Ovary (tissue), 7 donors: ENCODE measurements at regions not wholly inside any gene's neighbourhood (a gene's known extent, or its start where the extent isn't known, plus 50 kb on each side); places are given as distances from the start of the nearest gene placed in this dataset.

Source experiments
- DNase-seq, 5 donors: peaks; one replicate each; pipeline ENCODE4 v3.0.0-alpha.2; 2019 to 2020
- H3K27ac ChIP-seq, 2 donors: fragments of 200-600 bp; one replicate each; pipeline versions ENCODE4 v1.5.1 to v1.8.0; 2019 to 2022
- H3K27me3 ChIP-seq: fragments of 200-600 bp; one replicate; pipeline ENCODE4 v1.8.0; 2022
- H3K36me3 ChIP-seq: fragments of 200-600 bp; sonication (generic); one replicate; pipeline ENCODE4 v1.5.1; 2019
- H3K4me1 ChIP-seq: one replicate; pipeline ENCODE4 v1.8.1; 2013; ENCODE audit warnings: mild to moderate bottlenecking, moderate library complexity; ENCODE audit not compliant: insufficient read depth
- H3K4me3 ChIP-seq: fragments of 200-600 bp; sonication (generic); one replicate; pipeline ENCODE4 v1.5.1; 2017
- H3K9me3 ChIP-seq, 2 donors: fragments of 200-600 bp in 1 of 2; sonication (generic) in 1 of 2; one replicate each; pipeline versions ENCODE4 v1.5.1 to v1.8.1; 2013 to 2019; ENCODE audit warnings: mild to moderate bottlenecking in 1 of 2, moderate library complexity in 1 of 2
- EP300 ChIP-seq: sonication (generic); formaldehyde crosslinking; IDR thresholded peaks from one replicate; pipeline ENCODE4 v1.6.1; 2017; ENCODE audit warnings: antibody characterized with exemption
- POLR2A ChIP-seq: fragments of 450-650 bp; IDR thresholded peaks from one replicate; pipeline ENCODE4 v1.6.1; 2017; ENCODE audit warnings: antibody characterized with exemption, mild to moderate bottlenecking, moderate library complexity
- WGBS, 3 donors: extraction: QIAGEN DNeasy Blood & Tissue Kit in 1 of 3; methylation state at CpG; one replicate each; pipeline versions ENCODE4 v1.1.5 to v1.1.7; 2013 to 2017; 5-methylcytosine and 5-hydroxymethylcytosine counted together
- intact Hi-C, 4 donors: fragments of 100-400 bp; cut with DNase I; formaldehyde crosslinking; loops; one replicate each; pipeline versions ENCODE4 v1.11.0 to v1.15.1; 2022 to 2023
- TF ChIP-seq, protein P1 (sequence below), 3 donors: fragments of 450-650 bp in 2 of 3; fragments of 200-600 bp in 1 of 3; IDR thresholded peaks; one replicate each; pipeline versions ENCODE4 v1.5.1 to v1.8.0; 2016 to 2022; ENCODE audit warnings: antibody characterized with exemption in 3 of 3, mild to moderate bottlenecking in 1 of 3
- donor health status: DM: no; HTN: no; CAD: no; lungs with moderate emphysema.
- donor health status: DM: no; HTN: no; CAD: no.
- donor health status: Bipolar disorder and iron deficiency.
- donor health status: DM: no; HTN: no; CAD: no.
- donor health status: DM: yes; HTN: yes; CAD: no.

DNA sequence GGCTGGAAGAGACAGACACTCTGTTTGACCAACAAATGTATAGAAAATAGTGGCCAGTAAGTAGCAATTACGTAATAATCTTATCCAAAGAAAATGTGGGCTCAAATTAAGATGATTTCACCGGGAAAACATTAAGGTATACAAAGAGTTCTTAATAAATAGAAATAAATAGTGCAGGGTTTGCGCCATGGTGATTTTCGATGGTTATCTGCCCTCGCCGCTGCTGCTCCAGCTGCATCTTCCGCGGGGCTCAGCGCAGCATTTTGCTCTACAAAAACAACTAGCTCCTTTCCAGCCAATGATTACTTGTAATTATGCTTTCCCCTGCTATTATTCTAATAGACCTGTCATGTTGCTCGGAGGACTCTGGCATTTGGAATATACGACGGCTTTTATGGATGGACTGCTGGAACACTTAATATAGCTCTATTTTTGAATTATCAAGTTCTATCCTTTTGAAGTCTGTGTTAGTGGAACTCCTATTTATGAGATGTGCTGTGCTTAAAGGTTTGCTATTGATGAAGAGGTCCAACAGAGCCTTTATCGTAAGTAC, 103.8 kb downstream of the BUB3 start:
- no peaks in the 10 kb centered on the region for H3K9me3 ChIP-seq
- WGBS, 3 donors = 93% methylated on average over 13 of the region's 13 CpGs
- H3K27ac ChIP-seq = no peak overlapping the region
- intact Hi-C loops = no loop called here
- H3K36me3 ChIP-seq = no peaks in the 10 kb centered on the region
- TF ChIP-seq EP300 (no peak), POLR2A (no peak)
- TF ChIP-seq, protein P1, sequence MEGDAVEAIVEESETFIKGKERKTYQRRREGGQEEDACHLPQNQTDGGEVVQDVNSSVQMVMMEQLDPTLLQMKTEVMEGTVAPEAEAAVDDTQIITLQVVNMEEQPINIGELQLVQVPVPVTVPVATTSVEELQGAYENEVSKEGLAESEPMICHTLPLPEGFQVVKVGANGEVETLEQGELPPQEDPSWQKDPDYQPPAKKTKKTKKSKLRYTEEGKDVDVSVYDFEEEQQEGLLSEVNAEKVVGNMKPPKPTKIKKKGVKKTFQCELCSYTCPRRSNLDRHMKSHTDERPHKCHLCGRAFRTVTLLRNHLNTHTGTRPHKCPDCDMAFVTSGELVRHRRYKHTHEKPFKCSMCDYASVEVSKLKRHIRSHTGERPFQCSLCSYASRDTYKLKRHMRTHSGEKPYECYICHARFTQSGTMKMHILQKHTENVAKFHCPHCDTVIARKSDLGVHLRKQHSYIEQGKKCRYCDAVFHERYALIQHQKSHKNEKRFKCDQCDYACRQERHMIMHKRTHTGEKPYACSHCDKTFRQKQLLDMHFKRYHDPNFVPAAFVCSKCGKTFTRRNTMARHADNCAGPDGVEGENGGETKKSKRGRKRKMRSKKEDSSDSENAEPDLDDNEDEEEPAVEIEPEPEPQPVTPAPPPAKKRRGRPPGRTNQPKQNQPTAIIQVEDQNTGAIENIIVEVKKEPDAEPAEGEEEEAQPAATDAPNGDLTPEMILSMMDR (IDR thresholded peaks at IDR 0.05) = no peak
- no peak for DNase-seq
- H3K4me3 ChIP-seq = no peak overlapping the region
- no peaks in the 10 kb centered on the region for H3K4me1 ChIP-seq
- H3K27me3 ChIP-seq = no peaks in the 10 kb centered on the region

DNA sequence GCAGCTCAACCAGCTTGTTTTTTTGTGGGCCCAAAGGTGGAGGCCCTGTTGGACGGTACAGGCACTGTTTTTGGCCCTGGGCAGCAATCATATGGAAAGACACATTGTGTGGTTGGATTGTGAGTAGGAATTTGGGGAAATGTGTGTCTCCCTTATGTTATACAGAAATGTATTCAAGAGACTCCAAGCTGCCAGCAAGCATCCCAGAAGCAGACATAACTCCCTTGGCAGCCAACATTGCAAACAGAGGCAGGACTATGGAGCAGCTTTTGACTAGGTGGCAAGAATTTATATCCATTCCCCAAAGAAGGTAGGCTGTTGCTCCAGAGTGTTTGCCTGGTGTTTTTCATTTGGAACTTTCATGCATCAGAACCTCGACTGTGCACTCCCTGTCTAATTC, 104.9 kb downstream of the BUB3 start:
- Histone ChIP-seq H3K4me1 (no peaks in the 10 kb centered on the region), H3K27me3 (no peaks in the 10 kb centered on the region), H3K4me3 (no peak overlapping the region), H3K9me3 (no peaks in the 10 kb centered on the region), H3K36me3 (no peaks in the 10 kb centered on the region), H3K27ac (no peak overlapping the region)
- DNase-seq = no peak
- WGBS, 3 donors = 63 to 86% (median 74%) methylated on average over 2 of the region's 2 CpGs
- TF ChIP-seq POLR2A (no peak), EP300 (no peak)
- TF ChIP-seq, protein P1 (IDR thresholded peaks at IDR 0.05) = no peak
- intact Hi-C loops = no loop called here

DNA sequence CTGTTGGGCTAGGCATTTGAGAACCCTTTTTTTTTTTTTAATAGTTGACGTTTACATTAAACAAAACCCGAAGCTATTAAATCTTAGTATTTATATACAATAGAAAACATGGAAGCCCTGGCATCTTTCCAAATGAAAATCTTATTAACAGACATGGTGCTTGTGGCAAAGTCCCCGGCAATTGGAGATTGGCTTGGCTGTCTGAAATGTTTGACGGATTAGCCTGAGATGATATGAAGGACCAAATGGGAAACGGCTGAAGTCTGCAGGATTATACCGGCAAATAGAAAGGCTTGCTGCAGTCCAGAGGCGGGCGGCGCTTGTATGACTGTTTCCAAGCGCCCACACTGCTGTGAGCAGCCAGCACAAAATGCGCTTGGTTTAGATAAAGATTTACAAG, 105.6 kb downstream of the BUB3 start:
- no peaks in the 10 kb centered on the region for H3K27me3 ChIP-seq
- WGBS, 3 donors = 88 to 95% (median 89%) methylated on average over 11 of the region's 11 CpGs
- TF ChIP-seq EP300 (no peak), POLR2A (no peak)
- TF ChIP-seq, protein P1 (IDR thresholded peaks at IDR 0.05) = no peak
- H3K4me3 ChIP-seq = no peak overlapping the region
- no peaks in the 10 kb centered on the region for H3K9me3 ChIP-seq
- H3K4me1 ChIP-seq = no peaks in the 10 kb centered on the region
- H3K27ac ChIP-seq = no peak overlapping the region
- H3K36me3 ChIP-seq = no peaks in the 10 kb centered on the region
- DNase-seq = no peak
- intact Hi-C loops = no loop called here

DNA sequence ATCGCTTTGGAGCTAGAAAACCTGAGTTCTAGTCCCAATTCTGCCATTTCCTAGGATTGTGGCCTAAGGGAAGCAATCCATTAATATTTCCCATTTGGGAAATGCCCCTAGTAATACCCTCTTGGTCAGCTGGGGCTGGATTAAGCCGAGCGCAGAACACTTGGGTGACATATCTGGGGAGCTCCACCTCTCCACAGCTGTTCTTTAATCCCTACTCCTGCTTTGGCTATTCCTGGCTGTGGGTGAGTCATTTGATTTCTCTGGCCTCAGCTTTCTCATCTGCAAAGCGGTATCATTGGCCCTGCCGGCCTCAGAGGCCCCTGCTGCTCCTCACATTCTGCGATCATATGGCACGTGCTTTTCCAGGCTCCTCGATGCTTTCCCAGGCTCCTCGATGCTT, 108.3 kb downstream of the BUB3 start:
- no peak overlapping the region for H3K4me3 ChIP-seq
- 87 to 89% (median 88%) methylated on average over 9 of the region's 9 CpGs for WGBS, 3 donors
- H3K9me3 ChIP-seq = no peaks in the 10 kb centered on the region
- TF ChIP-seq POLR2A (no peak), EP300 (no peak)
- TF ChIP-seq, protein P1 (IDR thresholded peaks at IDR 0.05) = no peak
- no peak overlapping the region for H3K27ac ChIP-seq
- no peak for DNase-seq
- no peaks in the 10 kb centered on the region for H3K36me3 ChIP-seq
- no peaks in the 10 kb centered on the region for H3K4me1 ChIP-seq
- H3K27me3 ChIP-seq = no peaks in the 10 kb centered on the region
- intact Hi-C loops = no loop called here
